ENCODE measurements at regions not wholly inside any gene's neighbourhood (a gene's known extent, or its start where the extent isn't known, plus 50 kb on each side); places are given as distances from the start of the nearest gene placed in this dataset.

DNA sequence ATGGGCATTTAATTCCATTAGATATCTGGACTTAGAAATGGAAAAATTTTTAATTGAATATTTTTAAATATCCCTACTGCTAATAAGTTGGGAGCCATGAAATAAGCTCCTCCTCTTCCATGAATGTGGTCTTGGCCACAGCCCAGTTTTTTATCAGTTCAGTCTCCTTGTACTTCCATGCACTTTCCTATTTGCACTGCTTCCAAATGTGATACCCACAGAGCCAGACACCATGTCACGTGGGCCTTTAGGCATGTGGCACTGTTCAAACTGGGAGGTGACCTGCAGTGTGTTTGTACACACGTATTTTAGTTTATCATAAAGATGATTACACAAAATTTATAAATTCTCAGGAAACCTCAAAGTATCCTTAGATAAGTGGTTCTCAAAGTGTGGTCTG, 80.1 kb upstream of the DGKG start:
- no peaks in the 10 kb centered on the region for H3K4me1 ChIP-seq (ENCODE audit: insufficient read depth, low read length)
- H4K8ac ChIP-seq (replicated peaks; ENCODE audit: insufficient read length, low read depth, low read length), result no peak overlapping the region
- H2BK20ac ChIP-seq (ENCODE audit: low read depth, low read length, poor library complexity, severe bottlenecking), result no peak overlapping the region
- TF ChIP-seq, protein P1, sequence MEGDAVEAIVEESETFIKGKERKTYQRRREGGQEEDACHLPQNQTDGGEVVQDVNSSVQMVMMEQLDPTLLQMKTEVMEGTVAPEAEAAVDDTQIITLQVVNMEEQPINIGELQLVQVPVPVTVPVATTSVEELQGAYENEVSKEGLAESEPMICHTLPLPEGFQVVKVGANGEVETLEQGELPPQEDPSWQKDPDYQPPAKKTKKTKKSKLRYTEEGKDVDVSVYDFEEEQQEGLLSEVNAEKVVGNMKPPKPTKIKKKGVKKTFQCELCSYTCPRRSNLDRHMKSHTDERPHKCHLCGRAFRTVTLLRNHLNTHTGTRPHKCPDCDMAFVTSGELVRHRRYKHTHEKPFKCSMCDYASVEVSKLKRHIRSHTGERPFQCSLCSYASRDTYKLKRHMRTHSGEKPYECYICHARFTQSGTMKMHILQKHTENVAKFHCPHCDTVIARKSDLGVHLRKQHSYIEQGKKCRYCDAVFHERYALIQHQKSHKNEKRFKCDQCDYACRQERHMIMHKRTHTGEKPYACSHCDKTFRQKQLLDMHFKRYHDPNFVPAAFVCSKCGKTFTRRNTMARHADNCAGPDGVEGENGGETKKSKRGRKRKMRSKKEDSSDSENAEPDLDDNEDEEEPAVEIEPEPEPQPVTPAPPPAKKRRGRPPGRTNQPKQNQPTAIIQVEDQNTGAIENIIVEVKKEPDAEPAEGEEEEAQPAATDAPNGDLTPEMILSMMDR (conservative IDR thresholded peaks at IDR 0.05), result no peak
- H3K9me3 Mint-ChIP-seq, result no peaks in the 10 kb centered on the region
- no peak overlapping the region for H3T11ph ChIP-seq (ENCODE audit: low read length)
- no peak overlapping the region for H2AK5ac ChIP-seq (ENCODE audit: insufficient read length, low read length)
- no peaks in the 10 kb centered on the region for H3K79me2 ChIP-seq (ENCODE audit: insufficient read depth, low read length)
- H3K9ac ChIP-seq (ENCODE audit: extremely low read depth, insufficient read length, low read length), result no peak overlapping the region
- no peak overlapping the region for H3K4ac ChIP-seq (ENCODE audit: low read depth, low read length)
- H4K5ac ChIP-seq (ENCODE audit: insufficient read length, low read depth, low read length), result no peak overlapping the region
- no peak overlapping the region for H2BK120ac ChIP-seq (ENCODE audit: low read depth, low read length, poor library complexity, severe bottlenecking)
- H2BK15ac ChIP-seq (ENCODE audit: low read depth, low read length), result no peak overlapping the region
- no peaks in the 10 kb centered on the region for H3K9me3 ChIP-seq (ENCODE audit: control insufficient read depth, low read depth, low read length)
- no peaks in the 10 kb centered on the region for H4K20me1 ChIP-seq (ENCODE audit: control insufficient read depth, insufficient read depth, insufficient read length)
- no peaks in the 10 kb centered on the region; the same call in 1 of the 2 replicates for H3K27me3 Mint-ChIP-seq (ENCODE audit: low read depth)
- no peak overlapping the region for H3K18ac ChIP-seq (ENCODE audit: insufficient read length, low read depth, low read length)
- no peak for DNase-seq
- no CpG with 5 or more reads among the region's 2 CpGs for WGBS (ENCODE audit: extremely low coverage, insufficient read length, low lambda C conversion rate)
- no peak overlapping the region for H3K27ac ChIP-seq (ENCODE audit: insufficient read length, low read depth, low read length)
- no peaks in the 10 kb centered on the region for H3K23me2 ChIP-seq (ENCODE audit: insufficient read length, low read depth, low read length, poor library complexity, severe bottlenecking)
- no peak overlapping the region for H2BK12ac ChIP-seq (ENCODE audit: insufficient read length, low read depth, low read length)
- no peak overlapping the region for H3K56ac ChIP-seq (ENCODE audit: insufficient read length, low read depth, low read length)
- no peaks in the 10 kb centered on the region for H3K36me3 Mint-ChIP-seq (ENCODE audit: insufficient read depth in 1 of 3, low read depth in 3 of 3)
- H3K4me1 Mint-ChIP-seq, result no peaks in the 10 kb centered on the region
- no peak overlapping the region for H3K4me2 ChIP-seq (ENCODE audit: insufficient read depth, insufficient read length, low read length)
- no peak overlapping the region for H3K27ac Mint-ChIP-seq
- H4K91ac ChIP-seq (ENCODE audit: insufficient read length, low read depth, low read length), result no peak overlapping the region
- H3K14ac ChIP-seq (ENCODE audit: insufficient read depth, low read length), result no peak overlapping the region
- no peak overlapping the region for H2BK5ac ChIP-seq (ENCODE audit: insufficient read length, low read length)
- H3K27me3 ChIP-seq (ENCODE audit: insufficient read depth, low read length), result no peaks in the 10 kb centered on the region
- H3K4me3 Mint-ChIP-seq, result no peak overlapping the region
- H2AFZ ChIP-seq (ENCODE audit: low read length), result no peak overlapping the region
- H3K23ac ChIP-seq (ENCODE audit: insufficient read length, low read depth, low read length), result no peak overlapping the region
- H3K79me1 ChIP-seq (ENCODE audit: insufficient read depth, low read depth, low read length, poor library complexity, severe bottlenecking), result no peaks in the 10 kb centered on the region

Measured in H9 (cell line).